GM12892 (cell line): ENCODE measurements at regions not wholly inside any gene's neighbourhood (a gene's known extent, or its start where the extent isn't known, plus 50 kb on each side); places are given as distances from the start of the nearest gene placed in this dataset.

Source experiments
- POLR2A ChIP-seq: IDR thresholded peaks from 2 replicates; pipeline ENCODE4 v1.6.1; 2011; ENCODE audit warnings: low read depth, low read length, control low read depth
- POLR2AphosphoS5 ChIP-seq: IDR thresholded peaks from 2 replicates; pipeline ENCODE4 v1.6.1; 2011; ENCODE audit warnings: low read depth, low read length, control low read depth
- TAF1 ChIP-seq: IDR thresholded peaks from 2 replicates; pipeline ENCODE4 v1.6.1; 2011; ENCODE audit warnings: low read depth, mild to moderate bottlenecking, control low read depth, low read length, borderline replicate concordance

GRCh38 chr19:16013851-16014840 lies 62.1 kb upstream of the TPM4 start:
- TF ChIP-seq POLR2AphosphoS5: no peak
- no peak for TF ChIP-seq TAF1
- TF ChIP-seq POLR2A: no peak
